Fibroblast of the conjunctiva (primary cell): ENCODE measurements at regions not wholly inside any gene's neighbourhood (a gene's known extent, or its start where the extent isn't known, plus 50 kb on each side); places are given as distances from the start of the nearest gene placed in this dataset.
"Not testable (repeated sequence)": the region's sequence is repeated elsewhere in the genome, so short reads cannot be mapped to it uniquely, and the experiment has no call there.

ENCODE experiments used
- DNase-seq: peaks from one replicate; pipeline ENCODE4 v3.0.0-alpha.2; 2010; ENCODE audit warnings: low read depth

- DNase-seq, result no peak
Observed at GRCh38 chr4:170698334-170698733, 608.6 kb upstream of the AADAT start.

GRCh38 chr4:170697845-170698244, 608.1 kb upstream of the AADAT start:
- DNase-seq, result no peak

- DNase-seq, result no peak
Observed at GRCh38 chr4:170697045-170697444, 607.3 kb upstream of the AADAT start.

- no peak for DNase-seq
Observed at GRCh38 chr4:170691168-170691567, 601.4 kb upstream of the AADAT start.

GRCh38 chr4:170687751-170688150, 598.0 kb upstream of the AADAT start:
- no peak for DNase-seq

GRCh38 chr4:170685701-170686100, 595.9 kb upstream of the AADAT start:
- not testable (repeated sequence) for DNase-seq

- DNase-seq, result no peak
Observed at GRCh38 chr4:170682558-170683294, 593.0 kb upstream of the AADAT start.

- not testable (repeated sequence) for DNase-seq
Observed at GRCh38 chr4:170682087-170682486, 592.3 kb upstream of the AADAT start.

- DNase-seq, result no peak
Observed at GRCh38 chr4:170675568-170676262, 586.0 kb upstream of the AADAT start.

GRCh38 chr4:170674176-170674575, 584.4 kb upstream of the AADAT start:
- DNase-seq, result no peak

GRCh38 chr4:170672381-170672965, 582.7 kb upstream of the AADAT start:
- DNase-seq, result peak; percentile 6

GRCh38 chr4:170671171-170671570, 581.4 kb upstream of the AADAT start:
- no peak for DNase-seq

- no peak for DNase-seq
Observed at GRCh38 chr4:170667814-170668213, 578.1 kb upstream of the AADAT start.

- no peak for DNase-seq
Observed at GRCh38 chr4:170666909-170667308, 577.2 kb upstream of the AADAT start.

GRCh38 chr4:170662250-170662649, 572.5 kb upstream of the AADAT start:
- DNase-seq, result no peak

GRCh38 chr4:170657761-170658160, 568.0 kb upstream of the AADAT start:
- no peak for DNase-seq

- no peak for DNase-seq
Observed at GRCh38 chr4:170656506-170656905, 566.8 kb upstream of the AADAT start.

GRCh38 chr4:170652571-170652970, 562.8 kb upstream of the AADAT start:
- DNase-seq, result no peak

GRCh38 chr4:170651786-170652185, 562.0 kb upstream of the AADAT start:
- DNase-seq, result no peak

GRCh38 chr4:170627418-170627817, 537.7 kb upstream of the AADAT start:
- DNase-seq, result no peak

GRCh38 chr4:170623899-170624298, 534.1 kb upstream of the AADAT start:
- no peak for DNase-seq

- DNase-seq, result no peak
Observed at GRCh38 chr4:170610434-170610833, 520.7 kb upstream of the AADAT start.

GRCh38 chr4:170599894-170600293, 510.1 kb upstream of the AADAT start:
- no peak for DNase-seq
